SK-N-SH treated with all-trans-retinoic acid at 6 μM for 48 hours (cell line): ENCODE measurements at regions not wholly inside any gene's neighbourhood (a gene's known extent, or its start where the extent isn't known, plus 50 kb on each side); places are given as distances from the start of the nearest gene placed in this dataset.

ENCODE experiments used
- ATAC-seq: fragments of 200-7000 bp; cut with Tn5 transposase; 3 replicates; pipeline ENCODE4 v1.9.1; 2020; ENCODE audit warnings: mild to moderate bottlenecking, moderate library complexity
- ARNTL ChIP-seq: fragments of 450-650 bp; formaldehyde crosslinking; IDR thresholded peaks from 2 replicates; pipeline ENCODE4 v1.5.0; 2020; ENCODE audit warnings: low read depth, mild to moderate bottlenecking, moderate library complexity, borderline replicate concordance
- BACH2 ChIP-seq: fragments of 250-450 bp; sonication (Bioruptor Pico); IDR thresholded peaks from 2 replicates; pipeline ENCODE4 v1.9.0; 2021; ENCODE audit warnings: mild to moderate bottlenecking, borderline replicate concordance
- CSDC2 ChIP-seq: fragments of 250-450 bp; sonication (Bioruptor Pico); IDR thresholded peaks from 2 replicates; pipeline ENCODE4 v1.5.0; 2020; ENCODE audit warnings: mild to moderate bottlenecking, moderate library complexity
- ESRRG ChIP-seq: fragments of 250-450 bp; sonication (Bioruptor Pico); IDR thresholded peaks from 2 replicates; pipeline ENCODE4 v1.6.1; 2021; ENCODE audit warnings: mild to moderate bottlenecking
- GLIS3 ChIP-seq: fragments of 250-450 bp; sonication (Bioruptor Pico); IDR thresholded peaks from 2 replicates; pipeline ENCODE4 v1.5.0; 2020; ENCODE audit warnings: mild to moderate bottlenecking, moderate library complexity
- ISL1 ChIP-seq: fragments of 250-450 bp; sonication (Bioruptor Pico); IDR thresholded peaks from 2 replicates; pipeline ENCODE4 v2.1.2; 2022; ENCODE audit warnings: mild to moderate bottlenecking, moderate library complexity
- OSR1 ChIP-seq: fragments of 250-450 bp; sonication (Bioruptor Pico); IDR thresholded peaks from 2 replicates; pipeline ENCODE4 v1.8.0; 2022; ENCODE audit warnings: moderate library complexity, mild to moderate bottlenecking, inconsistent platforms
- POU6F1 ChIP-seq: fragments of 250-450 bp; sonication (Bioruptor Pico); IDR thresholded peaks from 2 replicates; pipeline ENCODE4 v1.8.0; 2021; ENCODE audit warnings: low read depth, mild to moderate bottlenecking, moderate library complexity, borderline replicate concordance
- PPARA ChIP-seq: fragments of 250-450 bp; sonication (Bioruptor Pico); IDR thresholded peaks from 2 replicates; pipeline ENCODE4 v1.5.0; 2020; ENCODE audit warnings: mild to moderate bottlenecking, borderline replicate concordance
- RARB ChIP-seq: fragments of 250-450 bp; sonication (Bioruptor Pico); IDR thresholded peaks from 2 replicates; pipeline ENCODE4 v1.8.0; 2021; ENCODE audit warnings: mild to moderate bottlenecking, moderate library complexity
- SNAI2 ChIP-seq: fragments of 250-450 bp; sonication (Bioruptor Pico); IDR thresholded peaks from 2 replicates; pipeline ENCODE4 v1.5.0; 2020; ENCODE audit warnings: mild to moderate bottlenecking, moderate library complexity
- TCF4 ChIP-seq: fragments of 250-450 bp; sonication (Bioruptor Pico); IDR thresholded peaks from 2 replicates; pipeline ENCODE4 v1.8.0; 2021; ENCODE audit warnings: mild to moderate bottlenecking, moderate library complexity, borderline replicate concordance
- TOX ChIP-seq: fragments of 250-450 bp; sonication (Bioruptor Pico); IDR thresholded peaks from 2 replicates; pipeline ENCODE4 v1.8.0; 2021; ENCODE audit warnings: mild to moderate bottlenecking, moderate library complexity, borderline replicate concordance
- ZC3H10 ChIP-seq: fragments of 250-450 bp; sonication (Bioruptor Pico); IDR thresholded peaks from 2 replicates; pipeline ENCODE4 v1.5.1; 2021; ENCODE audit warnings: mild to moderate bottlenecking, moderate library complexity
- ZFP3 ChIP-seq: fragments of 250-450 bp; sonication (Bioruptor Pico); IDR thresholded peaks from 2 replicates; pipeline ENCODE4 v1.5.0; 2020; ENCODE audit warnings: mild to moderate bottlenecking, moderate library complexity
- ZNF565 ChIP-seq: fragments of 450-650 bp; formaldehyde crosslinking; conservative IDR thresholded peaks from 2 replicates; pipeline ENCODE4 v1.5.0; 2020; ENCODE audit warnings: low read depth, mild to moderate bottlenecking, moderate library complexity
- ZNF70 ChIP-seq: fragments of 450-650 bp; formaldehyde crosslinking; IDR thresholded peaks from 2 replicates; pipeline ENCODE4 v1.5.0; 2020; ENCODE audit warnings: mild to moderate bottlenecking, moderate library complexity
- ZNF8 ChIP-seq: fragments of 450-650 bp; formaldehyde crosslinking; IDR thresholded peaks from 2 replicates; pipeline ENCODE4 v1.5.0; 2020; ENCODE audit warnings: mild to moderate bottlenecking, moderate library complexity
- TF ChIP-seq, protein P1 (sequence below): fragments of 250-450 bp; sonication (Bioruptor Pico); IDR thresholded peaks from 2 replicates; pipeline ENCODE4 v1.8.0; 2020; ENCODE audit warnings: mild to moderate bottlenecking, moderate library complexity, borderline replicate concordance
- TF ChIP-seq, protein P2 (sequence below): fragments of 250-450 bp; sonication (Bioruptor Pico); IDR thresholded peaks from 2 replicates; pipeline ENCODE4 v1.5.1; 2020; ENCODE audit warnings: low read depth, mild to moderate bottlenecking, moderate library complexity
- TF ChIP-seq, protein P3 (sequence below): fragments of 250-450 bp; sonication (Bioruptor Pico); IDR thresholded peaks from 2 replicates; pipeline ENCODE4 v1.5.1; 2021; ENCODE audit warnings: mild to moderate bottlenecking, moderate library complexity

GRCh38 chr2:118403658-118404451 lies 315.6 kb downstream of the INSIG2 start (continued):
- no peak for TF ChIP-seq TCF4 (CRISPR knock-in tag)
- TF ChIP-seq, protein P1, sequence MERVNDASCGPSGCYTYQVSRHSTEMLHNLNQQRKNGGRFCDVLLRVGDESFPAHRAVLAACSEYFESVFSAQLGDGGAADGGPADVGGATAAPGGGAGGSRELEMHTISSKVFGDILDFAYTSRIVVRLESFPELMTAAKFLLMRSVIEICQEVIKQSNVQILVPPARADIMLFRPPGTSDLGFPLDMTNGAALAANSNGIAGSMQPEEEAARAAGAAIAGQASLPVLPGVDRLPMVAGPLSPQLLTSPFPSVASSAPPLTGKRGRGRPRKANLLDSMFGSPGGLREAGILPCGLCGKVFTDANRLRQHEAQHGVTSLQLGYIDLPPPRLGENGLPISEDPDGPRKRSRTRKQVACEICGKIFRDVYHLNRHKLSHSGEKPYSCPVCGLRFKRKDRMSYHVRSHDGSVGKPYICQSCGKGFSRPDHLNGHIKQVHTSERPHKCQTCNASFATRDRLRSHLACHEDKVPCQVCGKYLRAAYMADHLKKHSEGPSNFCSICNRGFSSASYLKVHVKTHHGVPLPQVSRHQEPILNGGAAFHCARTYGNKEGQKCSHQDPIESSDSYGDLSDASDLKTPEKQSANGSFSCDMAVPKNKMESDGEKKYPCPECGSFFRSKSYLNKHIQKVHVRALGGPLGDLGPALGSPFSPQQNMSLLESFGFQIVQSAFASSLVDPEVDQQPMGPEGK (CRISPR knock-in tag) = no peak
- no peak for TF ChIP-seq ZNF70

GRCh38 chr2:118388771-118389170 lies 300.5 kb downstream of the INSIG2 start:
- no peak for ATAC-seq
- no peak for TF ChIP-seq ZFP3 (CRISPR knock-in tag)
- TF ChIP-seq TOX (CRISPR knock-in tag) = no peak
- no peak for TF ChIP-seq CSDC2 (CRISPR knock-in tag)
- no peak for TF ChIP-seq ZC3H10 (CRISPR knock-in tag)
- TF ChIP-seq OSR1 (CRISPR knock-in tag) = no peak
- no peak for TF ChIP-seq POU6F1 (CRISPR knock-in tag)
- TF ChIP-seq ZNF565 (CRISPR knock-in tag) = no peak
- no peak for TF ChIP-seq ARNTL (CRISPR knock-in tag)
- no peak for TF ChIP-seq ZNF8 (CRISPR knock-in tag)
- TF ChIP-seq PPARA (CRISPR knock-in tag) = no peak

DNA sequence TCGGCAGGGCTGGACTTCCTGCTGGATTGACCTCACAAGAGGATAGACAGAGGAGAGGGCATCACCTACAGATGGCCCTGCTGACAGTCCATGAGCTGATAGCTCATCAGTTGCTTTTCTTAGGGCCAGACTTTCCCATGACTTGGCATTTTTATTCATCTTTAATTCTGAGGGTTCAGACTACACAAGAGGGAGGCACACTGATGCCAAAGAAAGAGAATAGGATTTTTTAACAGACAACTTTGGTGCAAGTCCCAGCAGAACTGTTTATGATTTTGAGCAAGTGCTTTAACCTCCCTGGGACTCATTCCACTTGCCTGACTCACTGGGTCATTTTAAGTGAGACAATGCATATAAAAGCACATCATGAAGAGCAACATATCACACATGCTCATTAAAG lies 299.2 kb downstream of the INSIG2 start:
- no peak; the same call in 2 of the 3 replicates for ATAC-seq
- TF ChIP-seq ZNF70 (no peak), SNAI2 (CRISPR knock-in tag) (no peak), ZFP3 (CRISPR knock-in tag) (no peak)

DNA sequence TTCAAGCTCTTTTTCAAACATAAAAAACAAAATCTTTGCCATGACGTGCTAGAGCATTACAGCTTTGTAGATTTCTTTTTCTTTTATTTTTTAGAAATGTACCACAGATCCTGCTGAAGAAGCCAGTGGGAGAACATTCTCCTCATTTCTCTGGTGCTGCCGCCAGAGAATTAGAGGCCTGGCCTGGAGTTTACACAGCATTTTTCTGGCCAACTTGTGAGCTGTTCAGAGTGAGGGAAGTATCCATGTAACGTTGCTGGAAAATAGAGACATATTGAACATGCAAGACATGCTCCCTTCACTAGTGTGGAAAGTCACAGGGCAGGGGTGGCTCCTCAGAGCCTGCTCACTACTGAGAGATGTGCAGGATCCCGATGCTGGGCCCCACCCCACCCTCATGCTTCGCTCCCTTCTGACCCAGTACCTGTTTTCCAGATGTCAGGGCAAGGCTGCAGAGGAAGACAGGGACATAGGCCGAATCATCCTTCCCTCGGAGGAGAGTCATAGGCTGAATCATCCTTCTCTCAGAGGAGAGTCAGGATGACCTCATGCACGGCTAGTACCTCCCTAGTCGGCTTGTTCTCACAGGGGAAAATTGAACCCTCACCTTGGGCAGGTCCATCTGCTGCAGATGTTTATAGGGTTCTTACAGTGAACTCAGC lies 298.5 kb downstream of the INSIG2 start:
- peak; percentile 65 for ATAC-seq
- TF ChIP-seq, protein P2, sequence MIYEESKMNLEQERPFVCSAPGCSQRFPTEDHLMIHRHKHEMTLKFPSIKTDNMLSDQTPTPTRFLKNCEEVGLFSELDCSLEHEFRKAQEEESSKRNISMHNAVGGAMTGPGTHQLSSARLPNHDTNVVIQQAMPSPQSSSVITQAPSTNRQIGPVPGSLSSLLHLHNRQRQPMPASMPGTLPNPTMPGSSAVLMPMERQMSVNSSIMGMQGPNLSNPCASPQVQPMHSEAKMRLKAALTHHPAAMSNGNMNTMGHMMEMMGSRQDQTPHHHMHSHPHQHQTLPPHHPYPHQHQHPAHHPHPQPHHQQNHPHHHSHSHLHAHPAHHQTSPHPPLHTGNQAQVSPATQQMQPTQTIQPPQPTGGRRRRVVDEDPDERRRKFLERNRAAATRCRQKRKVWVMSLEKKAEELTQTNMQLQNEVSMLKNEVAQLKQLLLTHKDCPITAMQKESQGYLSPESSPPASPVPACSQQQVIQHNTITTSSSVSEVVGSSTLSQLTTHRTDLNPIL (CRISPR knock-in tag) = no peak
- no peak for TF ChIP-seq GLIS3 (CRISPR knock-in tag)
- no peak for TF ChIP-seq ZNF565 (CRISPR knock-in tag)
- no peak for TF ChIP-seq POU6F1 (CRISPR knock-in tag)
- TF ChIP-seq, all 23 proteins: peak for 0

DNA sequence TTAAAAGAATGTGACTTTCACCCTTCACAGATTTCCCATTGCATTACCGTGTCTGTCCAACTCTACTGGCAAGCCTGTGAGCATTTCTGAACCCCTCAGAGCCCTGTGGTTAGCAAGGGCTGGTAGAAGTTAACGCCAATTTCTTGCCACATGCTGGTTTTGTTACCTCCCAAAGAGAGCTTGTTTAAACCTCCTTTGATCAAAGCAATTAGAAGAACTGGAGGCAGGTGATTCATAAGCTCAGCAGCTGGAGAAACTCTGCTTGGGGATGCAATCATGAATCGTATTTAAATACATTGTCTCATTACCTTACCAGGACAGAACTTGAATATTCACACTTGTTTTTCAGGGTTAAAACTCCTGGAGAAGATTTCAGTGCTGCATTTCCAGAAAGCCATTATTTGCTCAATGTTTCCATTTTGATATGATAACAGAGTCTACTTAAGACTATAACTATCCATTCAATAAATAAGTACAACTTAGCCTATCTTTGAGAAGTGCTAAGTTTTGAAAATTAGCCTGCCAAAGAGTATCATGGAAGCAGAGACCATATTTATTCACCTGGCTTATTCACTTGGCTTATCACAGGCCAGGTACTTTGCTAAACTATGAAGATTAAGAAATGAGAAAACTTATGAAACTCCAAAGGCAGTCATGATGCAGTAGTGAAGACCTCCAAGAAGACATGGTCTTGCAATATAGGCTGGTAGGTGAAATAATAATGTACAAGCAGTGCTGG lies 292.8 kb downstream of the INSIG2 start:
- ATAC-seq = no peak
- TF ChIP-seq ISL1 (CRISPR knock-in tag) (no peak), CSDC2 (CRISPR knock-in tag) (no peak), ESRRG (no peak), OSR1 (CRISPR knock-in tag) (no peak), BACH2 (no peak), SNAI2 (CRISPR knock-in tag) (no peak), POU6F1 (CRISPR knock-in tag) (no peak), TOX (CRISPR knock-in tag) (no peak), RARB (CRISPR knock-in tag) (no peak), ARNTL (CRISPR knock-in tag) (no peak), ZNF8 (CRISPR knock-in tag) (no peak), ZC3H10 (CRISPR knock-in tag) (no peak), TCF4 (CRISPR knock-in tag) (no peak), ZNF565 (CRISPR knock-in tag) (no peak), GLIS3 (CRISPR knock-in tag) (no peak)
- TF ChIP-seq, protein P3, sequence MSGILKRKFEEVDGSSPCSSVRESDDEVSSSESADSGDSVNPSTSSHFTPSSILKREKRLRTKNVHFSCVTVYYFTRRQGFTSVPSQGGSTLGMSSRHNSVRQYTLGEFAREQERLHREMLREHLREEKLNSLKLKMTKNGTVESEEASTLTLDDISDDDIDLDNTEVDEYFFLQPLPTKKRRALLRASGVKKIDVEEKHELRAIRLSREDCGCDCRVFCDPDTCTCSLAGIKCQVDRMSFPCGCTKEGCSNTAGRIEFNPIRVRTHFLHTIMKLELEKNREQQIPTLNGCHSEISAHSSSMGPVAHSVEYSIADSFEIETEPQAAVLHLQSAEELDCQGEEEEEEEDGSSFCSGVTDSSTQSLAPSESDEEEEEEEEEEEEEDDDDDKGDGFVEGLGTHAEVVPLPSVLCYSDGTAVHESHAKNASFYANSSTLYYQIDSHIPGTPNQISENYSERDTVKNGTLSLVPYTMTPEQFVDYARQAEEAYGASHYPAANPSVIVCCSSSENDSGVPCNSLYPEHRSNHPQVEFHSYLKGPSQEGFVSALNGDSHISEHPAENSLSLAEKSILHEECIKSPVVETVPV (CRISPR knock-in tag) = no peak
